VCaP (cell line): ENCODE measurements at regions not wholly inside any gene's neighbourhood (a gene's known extent, or its start where the extent isn't known, plus 50 kb on each side); places are given as distances from the start of the nearest gene placed in this dataset.

Experiments used
- H3K27ac ChIP-seq: fragments of 450-650 bp; 2 replicates; pipeline ENCODE4 v1.5.1; 2017
- TF ChIP-seq, protein P1 (sequence below): fragments of 450-650 bp; conservative IDR thresholded peaks from 2 replicates; pipeline ENCODE4 v1.5.1; 2017; ENCODE audit warnings: mild to moderate bottlenecking, moderate library complexity

DNA sequence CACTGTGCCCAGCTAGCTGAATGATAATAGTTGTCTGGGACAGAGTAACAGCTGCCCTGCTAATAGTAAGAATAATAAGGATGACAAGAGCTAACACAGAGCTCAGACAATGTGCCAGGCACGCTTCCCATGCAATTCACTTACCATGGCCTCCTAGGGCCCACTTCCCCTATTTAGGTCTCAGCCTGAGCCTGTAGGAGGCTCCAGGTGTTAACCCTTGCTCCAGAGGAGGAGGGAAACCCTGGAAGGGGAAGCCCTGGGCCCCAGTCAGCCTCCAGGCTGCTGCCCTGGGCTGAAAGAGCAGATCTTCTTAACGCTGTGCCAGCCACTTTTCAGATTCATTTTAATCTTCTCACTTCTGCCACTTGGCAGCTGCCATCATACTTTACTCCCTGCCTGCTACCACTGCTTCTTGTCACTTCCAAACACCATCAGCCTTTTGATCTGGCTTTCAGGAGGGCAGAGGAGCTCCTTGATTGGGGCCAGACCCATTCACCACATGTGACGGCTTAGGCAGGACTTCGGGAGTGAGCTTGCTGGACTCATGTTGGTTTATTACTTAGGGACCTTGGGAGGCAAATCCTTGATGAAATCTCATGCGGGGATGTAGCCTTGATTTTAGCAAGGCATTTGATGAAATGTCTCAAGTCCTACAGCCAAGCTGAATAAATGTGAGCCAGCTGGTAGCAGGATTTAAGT lies 66.7 kb upstream of the PARP1 start:
- TF ChIP-seq, protein P1, sequence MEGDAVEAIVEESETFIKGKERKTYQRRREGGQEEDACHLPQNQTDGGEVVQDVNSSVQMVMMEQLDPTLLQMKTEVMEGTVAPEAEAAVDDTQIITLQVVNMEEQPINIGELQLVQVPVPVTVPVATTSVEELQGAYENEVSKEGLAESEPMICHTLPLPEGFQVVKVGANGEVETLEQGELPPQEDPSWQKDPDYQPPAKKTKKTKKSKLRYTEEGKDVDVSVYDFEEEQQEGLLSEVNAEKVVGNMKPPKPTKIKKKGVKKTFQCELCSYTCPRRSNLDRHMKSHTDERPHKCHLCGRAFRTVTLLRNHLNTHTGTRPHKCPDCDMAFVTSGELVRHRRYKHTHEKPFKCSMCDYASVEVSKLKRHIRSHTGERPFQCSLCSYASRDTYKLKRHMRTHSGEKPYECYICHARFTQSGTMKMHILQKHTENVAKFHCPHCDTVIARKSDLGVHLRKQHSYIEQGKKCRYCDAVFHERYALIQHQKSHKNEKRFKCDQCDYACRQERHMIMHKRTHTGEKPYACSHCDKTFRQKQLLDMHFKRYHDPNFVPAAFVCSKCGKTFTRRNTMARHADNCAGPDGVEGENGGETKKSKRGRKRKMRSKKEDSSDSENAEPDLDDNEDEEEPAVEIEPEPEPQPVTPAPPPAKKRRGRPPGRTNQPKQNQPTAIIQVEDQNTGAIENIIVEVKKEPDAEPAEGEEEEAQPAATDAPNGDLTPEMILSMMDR, result no peak
- H3K27ac ChIP-seq, result no peak overlapping the region

DNA sequence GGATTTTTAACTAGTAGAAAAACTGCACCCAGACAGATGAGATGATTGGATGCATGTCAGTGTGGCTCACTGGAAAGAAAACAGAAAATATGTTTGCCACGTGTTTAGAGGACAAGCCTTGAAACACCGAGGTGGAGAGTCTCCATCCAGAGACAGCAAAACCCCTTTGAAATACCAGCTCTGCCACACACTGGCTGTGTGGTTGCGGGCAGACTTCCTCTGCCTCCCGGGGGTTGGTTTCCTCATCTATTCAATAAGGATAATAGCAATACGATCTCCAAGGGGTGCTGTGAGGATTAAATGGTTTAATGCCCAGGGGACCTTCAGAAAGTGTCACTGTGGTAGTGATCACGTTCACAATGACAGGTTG lies 67.2 kb upstream of the PARP1 start:
- TF ChIP-seq, protein P1, result no peak
- H3K27ac ChIP-seq, result no peak overlapping the region

DNA sequence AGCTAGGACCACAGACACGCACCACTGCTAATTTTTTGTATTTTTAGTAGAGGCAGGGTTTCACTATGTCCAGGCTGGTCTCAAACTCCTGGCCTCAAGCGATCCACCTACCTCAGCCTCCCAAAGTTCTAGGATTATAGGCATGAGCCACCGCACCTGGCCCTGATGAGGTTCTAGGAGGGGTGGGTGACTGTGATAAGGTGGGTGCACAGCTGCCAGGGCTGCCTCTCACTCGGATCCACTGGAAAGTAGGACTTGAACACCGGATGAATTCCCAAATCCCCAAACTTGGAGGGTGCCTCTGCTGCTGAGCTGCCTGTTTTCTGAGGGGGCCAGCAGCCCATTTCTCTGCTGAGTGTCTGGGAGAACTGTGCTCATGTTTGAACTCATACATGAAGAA lies 68.2 kb upstream of the PARP1 start:
- peak overlapping the region; percentile 14; the same call in 1 of the 2 replicates for H3K27ac ChIP-seq
- TF ChIP-seq, protein P1, result no peak

DNA sequence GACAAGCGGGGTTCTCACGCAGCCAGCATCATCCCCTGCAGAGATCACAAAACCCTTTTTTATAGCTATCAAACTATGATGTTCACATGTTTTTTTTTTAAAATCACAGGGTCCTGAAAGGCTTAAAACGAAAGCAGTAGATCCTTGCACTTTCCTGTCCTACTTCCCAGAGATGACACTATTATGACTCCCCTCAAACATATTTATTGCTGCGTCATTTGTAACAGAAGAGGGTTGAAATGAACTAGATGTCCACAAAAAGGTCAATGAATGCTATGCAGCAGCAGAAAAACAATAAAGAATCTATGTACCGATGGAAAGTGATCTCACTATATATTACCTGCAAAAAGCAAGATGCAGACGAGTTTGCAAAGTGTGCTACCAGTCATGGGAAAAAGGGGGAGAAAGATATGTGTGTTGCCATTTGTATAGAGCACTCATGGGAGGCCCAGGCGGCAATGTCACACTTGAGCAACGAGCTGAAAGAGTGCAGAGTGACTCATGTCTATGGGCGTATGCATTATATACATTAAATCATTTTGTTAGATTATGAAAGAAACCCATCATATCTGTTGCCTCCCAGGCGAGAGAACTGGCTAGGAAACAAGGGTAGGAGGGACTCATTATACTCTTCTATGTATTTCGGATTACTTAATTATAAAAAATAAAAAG lies 68.9 kb upstream of the PARP1 start:
- TF ChIP-seq, protein P1, result no peak
- H3K27ac ChIP-seq, result peak overlapping the region; percentile 97; the same call in 1 of the 2 replicates

DNA sequence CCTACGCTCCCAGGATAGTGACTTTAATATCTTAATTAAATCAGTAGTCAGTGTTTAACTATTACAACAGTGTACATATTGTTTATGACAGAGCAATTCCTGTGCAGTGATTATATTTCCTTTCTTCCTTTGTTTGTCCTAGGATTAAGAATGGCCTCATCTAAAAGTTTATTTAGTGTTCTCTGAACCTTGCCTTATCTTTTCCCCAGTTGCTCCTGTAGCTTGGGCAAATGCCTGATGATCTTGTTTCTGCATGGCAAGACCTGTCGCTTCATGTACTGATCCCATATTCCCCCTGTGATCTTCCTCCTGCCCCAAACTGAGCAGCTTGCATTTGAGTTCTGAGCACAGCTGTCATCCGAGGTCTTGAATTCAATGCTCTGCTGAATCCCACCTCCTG lies 69.1 kb upstream of the STUM start:
- TF ChIP-seq, protein P1, result no peak
- peak overlapping the region; percentile 97 for H3K27ac ChIP-seq

DNA sequence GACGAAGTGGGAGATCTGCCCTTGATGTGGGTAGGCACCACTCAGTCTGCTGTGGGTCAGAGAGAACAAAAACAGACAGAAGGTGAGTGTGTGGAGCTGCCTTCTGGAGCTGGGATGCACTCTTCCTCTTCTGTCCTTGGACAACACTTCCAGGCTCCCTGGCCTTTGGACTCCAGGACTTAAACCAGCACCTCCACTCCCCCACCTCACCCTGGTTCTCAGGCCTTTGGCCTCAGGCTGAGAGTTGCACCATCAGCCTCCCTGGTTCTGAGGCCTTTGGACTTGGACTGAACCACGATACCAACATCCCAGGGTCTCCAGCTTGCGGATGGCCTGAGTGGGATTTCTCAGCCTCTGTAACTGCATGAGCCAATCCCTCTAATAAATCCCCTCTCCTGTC lies 68.1 kb upstream of the STUM start:
- H3K27ac ChIP-seq, result peak overlapping the region; percentile 97
- TF ChIP-seq, protein P1, result no peak

DNA sequence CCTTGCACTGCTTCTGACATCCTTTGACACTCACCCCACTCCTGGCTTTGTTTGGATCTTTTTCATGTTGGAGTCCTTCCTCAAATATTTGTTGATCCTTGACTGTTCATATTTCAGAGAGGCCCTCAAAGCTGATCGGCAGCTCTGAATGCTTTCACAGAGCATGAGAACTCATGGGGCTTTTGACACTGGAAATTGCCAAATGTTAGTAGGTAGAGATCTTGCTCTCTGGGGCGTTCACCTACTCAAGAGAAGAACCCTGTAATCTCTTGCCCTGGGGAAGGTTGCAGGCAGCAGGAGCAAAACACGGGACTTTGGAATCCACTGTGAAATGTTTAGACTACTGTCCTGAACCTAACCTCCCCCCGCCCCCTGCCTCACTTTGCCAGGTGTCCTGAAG lies 67.4 kb upstream of the STUM start:
- TF ChIP-seq, protein P1, result no peak
- peak overlapping the region; percentile 97 for H3K27ac ChIP-seq
